Muscle layer of duodenum (tissue), 2 donors: ENCODE measurements at regions not wholly inside any gene's neighbourhood (a gene's known extent, or its start where the extent isn't known, plus 50 kb on each side); places are given as distances from the start of the nearest gene placed in this dataset.
"Not testable (repeated sequence)": the region's sequence is repeated elsewhere in the genome, so short reads cannot be mapped to it uniquely, and the experiment has no call there.

Source experiments
- H3K27ac ChIP-seq: one replicate; pipeline ENCODE4 v1.7.0; 2013; ENCODE audit warnings: mild to moderate bottlenecking, low read length
- H3K27me3 ChIP-seq: one replicate; pipeline ENCODE4 v1.7.0; 2013; ENCODE audit warnings: low read depth, mild to moderate bottlenecking, control low read depth, low read length
- H3K36me3 ChIP-seq, 2 donors: one replicate each; pipeline ENCODE4 v1.7.0; 2013; ENCODE audit warnings: low read length in 2 of 2, control low read depth in 1 of 2, mild to moderate bottlenecking in 1 of 2; ENCODE audit not compliant: insufficient read depth in 2 of 2, control insufficient read depth in 1 of 2
- H3K4me1 ChIP-seq, 2 donors: one replicate each; pipeline ENCODE4 v1.7.0; 2013; ENCODE audit warnings: low read length in 2 of 2, mild to moderate bottlenecking in 2 of 2, control low read depth in 1 of 2, moderate library complexity in 1 of 2; ENCODE audit not compliant: insufficient read depth in 2 of 2, control insufficient read depth in 1 of 2
- H3K4me3 ChIP-seq, 2 donors: one replicate each; pipeline ENCODE4 v1.7.0; 2013; ENCODE audit warnings: low read length in 2 of 2, low read depth in 1 of 2, mild to moderate bottlenecking in 1 of 2
- H3K9me3 ChIP-seq, 2 donors: one replicate each; pipeline ENCODE4 v1.7.0; 2013; ENCODE audit warnings: low read length in 2 of 2, control low read depth in 1 of 2, mild to moderate bottlenecking in 1 of 2; ENCODE audit not compliant: control insufficient read depth in 1 of 2
- donor health status: healthy.

GRCh38 chr3:34067536-34068051 lies 269.2 kb downstream of the PDCD6IP start:
- Histone ChIP-seq H3K9me3 (no peaks in the 10 kb centered on the region), H3K27ac (no peak overlapping the region), H3K36me3 (no peaks in the 10 kb centered on the region), H3K4me1 (no peaks in the 10 kb centered on the region), H3K4me3 (no peak overlapping the region), H3K27me3 (no peaks in the 10 kb centered on the region)

GRCh38 chr3:34068505-34068904 lies 270.1 kb downstream of the PDCD6IP start:
- Histone ChIP-seq H3K36me3 (no peaks in the 10 kb centered on the region), H3K9me3 (no peaks in the 10 kb centered on the region), H3K27me3 (no peaks in the 10 kb centered on the region), H3K4me1 (no peaks in the 10 kb centered on the region), H3K27ac (no peak overlapping the region), H3K4me3 (no peak overlapping the region)

- H3K27me3 ChIP-seq: no peaks in the 10 kb centered on the region
- no peaks in the 10 kb centered on the region for H3K36me3 ChIP-seq
- H3K9me3 ChIP-seq: no peaks in the 10 kb centered on the region
- no peaks in the 10 kb centered on the region for H3K4me1 ChIP-seq
- no peak overlapping the region for H3K27ac ChIP-seq
- H3K4me3 ChIP-seq: no peak overlapping the region
These were observed 272.6 kb downstream of the PDCD6IP start for GRCh38 chr3:34070831-34071585.

- Histone ChIP-seq H3K4me3 (no peak overlapping the region), H3K36me3 (no peaks in the 10 kb centered on the region), H3K9me3 (no peaks in the 10 kb centered on the region), H3K27ac (no peak overlapping the region), H3K27me3 (no peaks in the 10 kb centered on the region), H3K4me1 (no peaks in the 10 kb centered on the region)
These were observed 273.9 kb downstream of the PDCD6IP start for GRCh38 chr3:34072297-34072696.

GRCh38 chr3:34073111-34073510 lies 274.7 kb downstream of the PDCD6IP start:
- Histone ChIP-seq H3K9me3 (no peaks in the 10 kb centered on the region), H3K27ac (no peak overlapping the region), H3K27me3 (no peaks in the 10 kb centered on the region), H3K36me3 (no peaks in the 10 kb centered on the region), H3K4me1 (no peaks in the 10 kb centered on the region), H3K4me3 (no peak overlapping the region)

- no peak overlapping the region for H3K27ac ChIP-seq
- no peaks in the 10 kb centered on the region for H3K9me3 ChIP-seq
- H3K27me3 ChIP-seq: no peaks in the 10 kb centered on the region
- no peak overlapping the region for H3K4me3 ChIP-seq
- no peaks in the 10 kb centered on the region for H3K36me3 ChIP-seq
- no peaks in the 10 kb centered on the region for H3K4me1 ChIP-seq
These were observed 275.5 kb downstream of the PDCD6IP start for GRCh38 chr3:34073961-34074360.

- no peaks in the 10 kb centered on the region for H3K4me1 ChIP-seq
- H3K36me3 ChIP-seq: no peaks in the 10 kb centered on the region
These were observed 277.5 kb downstream of the PDCD6IP start for GRCh38 chr3:34075975-34076374.

GRCh38 chr3:34077417-34078195 lies 279.2 kb downstream of the PDCD6IP start:
- no peak overlapping the region for H3K4me3 ChIP-seq
- no peak overlapping the region for H3K27ac ChIP-seq

More at GRCh38 chr3:34075975-34076374, 277.5 kb downstream of the PDCD6IP start:
- Histone ChIP-seq H3K27me3 (no peaks in the 10 kb centered on the region), H3K4me3 (no peak overlapping the region), H3K9me3 (no peaks in the 10 kb centered on the region), H3K27ac (no peak overlapping the region)

GRCh38 chr3:34078418-34078817 lies 280.0 kb downstream of the PDCD6IP start:
- Histone ChIP-seq H3K9me3 (no peaks in the 10 kb centered on the region), H3K4me3 (no peak overlapping the region), H3K27ac (no peak overlapping the region), H3K36me3 (no peaks in the 10 kb centered on the region), H3K4me1 (no peaks in the 10 kb centered on the region), H3K27me3 (no peaks in the 10 kb centered on the region)

More at GRCh38 chr3:34077417-34078195, 279.2 kb downstream of the PDCD6IP start:
- H3K4me1 ChIP-seq: no peaks in the 10 kb centered on the region
- H3K36me3 ChIP-seq: no peaks in the 10 kb centered on the region
- H3K27me3 ChIP-seq: no peaks in the 10 kb centered on the region
- no peaks in the 10 kb centered on the region for H3K9me3 ChIP-seq

GRCh38 chr3:34079849-34080248 lies 281.4 kb downstream of the PDCD6IP start:
- not testable (repeated sequence) for H3K27me3 ChIP-seq, H3K36me3 ChIP-seq, H3K9me3 ChIP-seq, H3K4me3 ChIP-seq, H3K4me1 ChIP-seq, H3K27ac ChIP-seq

GRCh38 chr3:34090379-34090778 lies 291.9 kb downstream of the PDCD6IP start:
- H3K4me3 ChIP-seq, H3K9me3 ChIP-seq, H3K4me1 ChIP-seq: not testable (repeated sequence)

More at GRCh38 chr3:34090379-34090778, 291.9 kb downstream of the PDCD6IP start:
- H3K27me3 ChIP-seq, H3K36me3 ChIP-seq, H3K27ac ChIP-seq: not testable (repeated sequence)
